Esophagus muscularis mucosa (tissue), 4 donors: ENCODE measurements at regions not wholly inside any gene's neighbourhood (a gene's known extent, or its start where the extent isn't known, plus 50 kb on each side); places are given as distances from the start of the nearest gene placed in this dataset.

Source experiments
- DNase-seq: peaks from one replicate; pipeline ENCODE4 v3.0.0-alpha.2; 2017; ENCODE audit errors: extremely low spot score
- H3K27ac ChIP-seq, 4 donors: fragments of 200-600 bp; sonication (generic); replicated peaks in 1 of 4; 1 replicate in 3 of 4; 2 replicates in 1 of 4; pipeline ENCODE4 v1.5.1; 2016 to 2019; ENCODE audit warnings: mild to moderate bottlenecking in 1 of 4
- H3K27me3 ChIP-seq, 4 donors: fragments of 200-600 bp; sonication (generic); one replicate each; pipeline versions ENCODE4 v1.5.1 to v1.6.0; 2016 to 2019
- H3K36me3 ChIP-seq, 4 donors: fragments of 200-600 bp; sonication (generic); one replicate each; pipeline ENCODE4 v1.5.1; 2016 to 2019
- H3K4me1 ChIP-seq, 4 donors: fragments of 200-600 bp; sonication (generic); one replicate each; pipeline ENCODE4 v1.5.1; 2016 to 2019
- H3K4me3 ChIP-seq, 4 donors: fragments of 200-600 bp; sonication (generic); 1 replicate in 2 of 4; 2 replicates in 2 of 4; pipeline ENCODE4 v1.5.1; 2016 to 2019; ENCODE audit warnings: mild to moderate bottlenecking in 4 of 4, moderate library complexity in 1 of 4
- H3K9me3 ChIP-seq, 4 donors: fragments of 200-600 bp; sonication (generic); 1 replicate in 3 of 4; 2 replicates in 1 of 4; pipeline ENCODE4 v1.5.1; 2016 to 2019
- CTCF ChIP-seq, 3 experiments: fragments of 200-600 bp in 2 of 3; fragments of 450-650 bp in 1 of 3; sonication (generic) in 2 of 3; IDR thresholded peaks; one replicate each; pipeline ENCODE4 v1.5.1; 2017 to 2019; ENCODE audit warnings: antibody characterized with exemption in 3 of 3, mild to moderate bottlenecking in 2 of 3, moderate library complexity in 1 of 3
- EP300 ChIP-seq: sonication (generic); formaldehyde crosslinking; IDR thresholded peaks from one replicate; pipeline ENCODE4 v1.6.1; 2017; ENCODE audit warnings: antibody characterized with exemption
- POLR2A ChIP-seq: fragments of 450-650 bp; IDR thresholded peaks from one replicate; pipeline ENCODE4 v1.6.1; 2017; ENCODE audit warnings: antibody characterized with exemption, moderate library complexity, mild to moderate bottlenecking, low read depth
- POLR2AphosphoS5 ChIP-seq, 2 donors: sonication (generic); formaldehyde crosslinking; IDR thresholded peaks; one replicate each; pipeline ENCODE4 v1.6.1; 2017; ENCODE audit warnings: antibody characterized with exemption in 2 of 2
- WGBS: methylation state at CpG from one replicate; pipeline ENCODE4 v1.1.5; 2018; 5-methylcytosine and 5-hydroxymethylcytosine counted together
- intact Hi-C: fragments of 100-400 bp; cut with DNase I; formaldehyde crosslinking; loops from one replicate; pipeline ENCODE4 v1.15.1; 2023

DNA sequence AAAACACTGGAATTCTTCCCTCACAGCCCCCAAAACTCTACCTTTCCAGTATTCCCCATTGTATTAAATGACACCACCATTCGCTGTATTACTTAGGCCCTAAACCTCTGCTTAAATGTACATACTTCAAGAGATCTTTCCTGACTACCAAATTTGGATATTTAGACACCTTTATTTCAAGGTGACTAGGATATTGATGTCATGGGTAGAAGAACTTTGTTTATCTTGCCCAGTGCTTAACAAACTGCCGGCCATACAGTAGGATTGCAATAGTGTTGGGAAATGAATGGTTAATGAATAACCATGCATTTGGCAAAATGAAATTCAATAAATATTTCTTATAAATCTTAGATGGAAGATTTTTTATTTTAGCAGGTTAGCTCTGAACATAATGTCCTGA lies 86.2 kb upstream of the CA10 start:
- Histone ChIP-seq H3K36me3 (no peaks in the 10 kb centered on the region), H3K4me1 (no peaks in the 10 kb centered on the region), H3K4me3 (no peak overlapping the region), H3K9me3 (no peaks in the 10 kb centered on the region), H3K27me3 (no peaks in the 10 kb centered on the region), H3K27ac (no peak overlapping the region)
- intact Hi-C loops: no loop called here
- TF ChIP-seq POLR2A: no peak
- TF ChIP-seq POLR2AphosphoS5 (IDR thresholded peaks at IDR 0.05): no peak
- TF ChIP-seq CTCF (IDR thresholded peaks at IDR 0.05): no peak
- no peak for TF ChIP-seq EP300
- 95% methylated on average over 2 of the region's 2 CpGs for WGBS
- DNase-seq: no peak

- DNase-seq: no peak
- intact Hi-C loops: no loop called here
- 48% methylated on average over 2 of the region's 2 CpGs for WGBS
- H3K36me3 ChIP-seq: no peaks in the 10 kb centered on the region
- H3K4me3 ChIP-seq: no peak overlapping the region
- no peaks in the 10 kb centered on the region for H3K9me3 ChIP-seq
- no peaks in the 10 kb centered on the region for H3K4me1 ChIP-seq
- H3K27ac ChIP-seq: no peak overlapping the region
- no peak for TF ChIP-seq EP300
- TF ChIP-seq POLR2AphosphoS5 (IDR thresholded peaks at IDR 0.05): no peak
- no peak for TF ChIP-seq CTCF (IDR thresholded peaks at IDR 0.05)
- TF ChIP-seq POLR2A: no peak
- H3K27me3 ChIP-seq: no peaks in the 10 kb centered on the region
Measured at GRCh38 chr17:52242268-52242667, 83.8 kb upstream of the CA10 start.

GRCh38 chr17:52237151-52237550 lies 78.6 kb upstream of the CA10 start:
- WGBS: 63% methylated on average over 6 of the region's 6 CpGs
- Histone ChIP-seq H3K36me3 (no peaks in the 10 kb centered on the region), H3K9me3 (no peaks in the 10 kb centered on the region), H3K4me3 (no peak overlapping the region), H3K27ac (no peak overlapping the region), H3K27me3 (no peaks in the 10 kb centered on the region), H3K4me1 (no peaks in the 10 kb centered on the region)
- no peak for TF ChIP-seq POLR2AphosphoS5 (IDR thresholded peaks at IDR 0.05)
- TF ChIP-seq EP300: no peak
- TF ChIP-seq POLR2A: no peak
- no peak for TF ChIP-seq CTCF (IDR thresholded peaks at IDR 0.05)
- no peak for DNase-seq
- intact Hi-C loops: no loop called here

DNA sequence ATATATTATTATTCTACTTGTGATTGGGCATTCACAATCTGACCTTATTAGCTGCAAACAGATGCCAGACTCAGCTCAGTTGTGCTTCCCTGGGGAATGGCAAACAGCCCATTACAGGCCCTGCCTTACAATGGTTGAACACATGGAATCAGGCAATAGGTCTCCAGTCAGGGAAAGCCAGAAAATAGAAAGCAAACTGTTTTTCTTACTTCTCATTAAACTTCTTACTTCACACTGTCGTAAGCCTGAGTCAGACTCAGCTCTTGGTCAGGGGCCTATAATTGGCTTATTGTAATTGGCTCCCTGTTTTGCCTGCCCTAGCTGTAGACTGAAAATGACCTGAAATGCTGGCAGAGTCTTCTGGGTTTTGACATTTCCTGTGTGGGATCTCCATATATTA lies 77.0 kb upstream of the CA10 start:
- no peak overlapping the region for H3K27ac ChIP-seq
- WGBS: 80% methylated on average over 1 of the region's 1 CpG
- no peak for TF ChIP-seq POLR2A
- TF ChIP-seq POLR2AphosphoS5 (IDR thresholded peaks at IDR 0.05): no peak
- TF ChIP-seq CTCF (IDR thresholded peaks at IDR 0.05): no peak
- TF ChIP-seq EP300: no peak
- no peaks in the 10 kb centered on the region for H3K9me3 ChIP-seq
- intact Hi-C loops: no loop called here
- no peaks in the 10 kb centered on the region for H3K4me1 ChIP-seq
- no peaks in the 10 kb centered on the region for H3K27me3 ChIP-seq
- H3K4me3 ChIP-seq: no peak overlapping the region
- H3K36me3 ChIP-seq: no peaks in the 10 kb centered on the region
- no peak for DNase-seq

- Histone ChIP-seq H3K9me3 (no peaks in the 10 kb centered on the region), H3K4me1 (no peaks in the 10 kb centered on the region), H3K4me3 (no peak overlapping the region), H3K36me3 (no peaks in the 10 kb centered on the region), H3K27me3 (no peaks in the 10 kb centered on the region), H3K27ac (no peak overlapping the region)
- 91% methylated on average over 1 of the region's 1 CpG for WGBS
- TF ChIP-seq CTCF (IDR thresholded peaks at IDR 0.05): no peak
- intact Hi-C loops: no loop called here
- no peak for DNase-seq
Measured at GRCh38 chr17:52233632-52234031, 75.1 kb upstream of the CA10 start.
